ENCODE measurements at regions not wholly inside any gene's neighbourhood (a gene's known extent, or its start where the extent isn't known, plus 50 kb on each side); places are given as distances from the start of the nearest gene placed in this dataset.

DNA sequence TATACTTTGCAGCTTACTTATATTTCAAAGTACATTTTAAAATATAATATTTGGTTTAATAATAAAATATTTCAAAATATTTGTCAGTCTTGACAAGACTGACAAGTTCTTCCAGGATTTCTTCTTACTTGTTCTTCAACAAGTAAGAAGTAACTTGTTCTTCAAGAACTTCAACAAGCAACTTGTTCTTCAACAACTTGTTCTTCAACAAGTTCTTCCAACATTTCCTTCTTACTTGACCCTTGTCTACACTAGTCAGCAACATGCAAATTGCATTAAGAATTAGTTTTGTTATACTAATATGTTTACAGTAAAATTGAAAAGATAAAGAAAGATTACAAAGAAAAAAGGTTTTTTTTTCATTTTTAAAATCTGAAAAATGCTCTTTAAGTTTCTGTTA lies 731.7 kb downstream of the NSUN3 start (continued):
- no peak for TF ChIP-seq SP1 (IDR thresholded peaks at IDR 0.05; ENCODE audit: low read depth, low read length)

Measured in H1 (cell line).